ENCODE measurements at regions not wholly inside any gene's neighbourhood (a gene's known extent, or its start where the extent isn't known, plus 50 kb on each side); places are given as distances from the start of the nearest gene placed in this dataset.

GRCh38 chr15:85943791-85944190 lies 135.9 kb upstream of the AGBL1 start:
- no peak for FAIRE-seq

GRCh38 chr15:85947021-85947420 lies 132.7 kb upstream of the AGBL1 start:
- no peak for FAIRE-seq

GRCh38 chr15:85947936-85948335 lies 131.7 kb upstream of the AGBL1 start:
- no peak for FAIRE-seq

GRCh38 chr15:85950101-85950500 lies 129.6 kb upstream of the AGBL1 start:
- FAIRE-seq: no peak

GRCh38 chr15:85954586-85954985 lies 125.1 kb upstream of the AGBL1 start:
- FAIRE-seq: no peak

- no peak for FAIRE-seq
Observed at GRCh38 chr15:85955501-85956391, 123.9 kb upstream of the AGBL1 start.

- FAIRE-seq: no peak
Observed at GRCh38 chr15:85956532-85957275, 123.0 kb upstream of the AGBL1 start.

- no peak for FAIRE-seq
Observed at GRCh38 chr15:85959611-85960010, 120.1 kb upstream of the AGBL1 start.

- FAIRE-seq: no peak
Observed at GRCh38 chr15:85960381-85960780, 119.3 kb upstream of the AGBL1 start.

- no peak for FAIRE-seq
Observed at GRCh38 chr15:85961821-85962220, 117.8 kb upstream of the AGBL1 start.

GRCh38 chr15:85963262-85963760 lies 116.4 kb upstream of the AGBL1 start:
- no peak for FAIRE-seq

- no peak for FAIRE-seq
Observed at GRCh38 chr15:85964471-85964870, 115.2 kb upstream of the AGBL1 start.

GRCh38 chr15:85967553-85967952 lies 112.1 kb upstream of the AGBL1 start:
- FAIRE-seq: no peak

GRCh38 chr15:85972805-85973540 lies 106.7 kb upstream of the AGBL1 start:
- no peak for FAIRE-seq

- no peak for FAIRE-seq
Observed at GRCh38 chr15:85973584-85974347, 105.9 kb upstream of the AGBL1 start.

GRCh38 chr15:85974348-85974705 lies 105.3 kb upstream of the AGBL1 start:
- no peak for FAIRE-seq

- FAIRE-seq: no peak
Observed at GRCh38 chr15:85974742-85975141, 104.9 kb upstream of the AGBL1 start.

GRCh38 chr15:85976102-85976501 lies 103.6 kb upstream of the AGBL1 start:
- no peak for FAIRE-seq

GRCh38 chr15:85976986-85977385 lies 102.7 kb upstream of the AGBL1 start:
- FAIRE-seq: no peak

GRCh38 chr15:85977586-85977985 lies 102.1 kb upstream of the AGBL1 start:
- no peak for FAIRE-seq

GRCh38 chr15:85979929-85980328 lies 99.7 kb upstream of the AGBL1 start:
- no peak for FAIRE-seq

GRCh38 chr15:85980946-85981345 lies 98.7 kb upstream of the AGBL1 start:
- no peak for FAIRE-seq
